Activated CD4-positive, CD25-positive, alpha-beta regulatory T cell treated with anti-CD3 and anti-CD28 coated beads, Interleukin-2, amount 50 U/mL, for 24 hours (primary cell): ENCODE measurements at regions not wholly inside any gene's neighbourhood (a gene's known extent, or its start where the extent isn't known, plus 50 kb on each side); places are given as distances from the start of the nearest gene placed in this dataset.
"Not testable (repeated sequence)": the region's sequence is repeated elsewhere in the genome, so short reads cannot be mapped to it uniquely, and the experiment has no call there.

Experiments
- ATAC-seq, 2 donors: fragments of 150-1000 bp; cut with Tn5 transposase; one replicate each; pipeline ENCODE4 v1.10.0; 2021; ENCODE audit warnings: mild to moderate bottlenecking in 1 of 2, moderate library complexity in 1 of 2

GRCh38 chrX:124238268-124238667 is 94.2 kb upstream of the TEX13D start:
- peak; percentile 57 to 59 for ATAC-seq

GRCh38 chrX:124239324-124239723 is 93.1 kb upstream of the TEX13D start:
- ATAC-seq = peak; percentile 35 to 43

DNA sequence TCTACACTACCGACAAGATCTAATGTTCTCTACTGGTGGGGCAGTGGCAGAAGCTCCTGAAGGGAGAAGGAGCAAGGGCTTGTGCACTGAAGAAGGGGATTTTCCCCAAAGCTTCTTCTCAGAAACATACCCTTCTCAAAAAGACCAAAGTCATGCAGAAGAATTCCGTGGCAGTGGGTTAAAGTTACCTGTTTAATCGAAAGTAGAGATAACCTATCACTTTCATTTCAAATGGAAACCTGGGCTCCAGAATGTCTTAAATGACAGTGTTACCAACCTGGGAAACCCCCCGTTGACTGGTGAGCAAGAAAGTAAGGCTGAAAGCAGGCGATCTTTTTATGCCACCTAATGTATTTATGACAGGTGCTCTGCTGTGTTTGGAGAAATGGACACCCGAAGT is 92.5 kb upstream of the TEX13D start:
- ATAC-seq = peak; percentile 74 to 76

- no peak for ATAC-seq
Measured at GRCh38 chrX:124240422-124240821, 92.0 kb upstream of the TEX13D start.

- no peak for ATAC-seq
Measured at GRCh38 chrX:124242131-124242530, 90.3 kb upstream of the TEX13D start.

- no peak for ATAC-seq
Measured at GRCh38 chrX:124249345-124249744, 83.1 kb upstream of the TEX13D start.

DNA sequence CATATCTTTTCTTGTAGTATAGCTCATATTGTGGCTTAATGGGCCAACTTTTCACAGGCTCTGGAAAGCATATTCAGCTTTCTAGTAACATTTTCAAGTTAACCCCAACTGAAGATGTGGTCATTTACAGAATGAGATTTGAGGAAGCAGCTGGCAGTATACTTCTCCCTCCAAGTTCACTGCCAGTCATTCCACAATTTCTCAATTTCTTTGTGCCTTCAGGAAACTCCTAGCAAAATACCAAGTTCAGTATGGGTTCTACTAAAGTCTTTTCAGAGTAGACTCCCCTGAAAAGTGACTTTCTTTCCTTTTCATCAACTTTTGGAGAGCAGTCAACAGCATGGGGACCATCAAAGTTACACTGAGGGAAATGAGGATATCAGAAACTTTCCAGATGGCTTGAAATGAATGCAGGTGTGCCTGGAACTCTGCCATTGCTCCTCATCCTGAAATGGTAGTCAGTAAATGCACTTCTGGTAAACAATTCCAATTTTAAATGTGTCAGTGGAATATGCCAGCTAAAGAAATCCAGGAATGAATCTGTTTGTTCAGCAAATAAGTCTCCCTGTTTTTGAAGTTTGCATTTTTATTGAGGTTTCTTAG is 81.5 kb upstream of the TEX13D start:
- no peak for ATAC-seq

DNA sequence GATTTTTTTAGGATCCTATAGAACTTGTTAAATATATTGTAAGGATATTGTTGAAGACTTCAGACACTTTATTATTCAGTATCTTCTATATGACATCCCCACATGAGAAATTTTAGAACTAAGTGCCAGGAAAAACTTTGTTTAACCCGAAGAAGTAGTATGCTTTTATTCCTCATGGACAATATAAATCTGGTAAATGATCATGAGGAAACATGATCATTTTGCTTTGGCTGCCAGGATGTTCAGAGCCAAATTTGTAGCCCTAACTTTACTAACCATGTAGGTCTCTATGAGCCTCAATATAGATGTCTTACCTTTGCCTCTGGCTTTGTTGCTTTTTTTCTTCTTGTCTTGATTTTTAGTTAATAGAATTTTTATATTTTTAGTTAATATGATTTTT is 77.8 kb upstream of the TEX13D start:
- ATAC-seq = no peak

- no peak for ATAC-seq
Measured at GRCh38 chrX:124256216-124256615, 76.2 kb upstream of the TEX13D start.

GRCh38 chrX:124256629-124257380 is 75.7 kb upstream of the TEX13D start:
- no peak for ATAC-seq

DNA sequence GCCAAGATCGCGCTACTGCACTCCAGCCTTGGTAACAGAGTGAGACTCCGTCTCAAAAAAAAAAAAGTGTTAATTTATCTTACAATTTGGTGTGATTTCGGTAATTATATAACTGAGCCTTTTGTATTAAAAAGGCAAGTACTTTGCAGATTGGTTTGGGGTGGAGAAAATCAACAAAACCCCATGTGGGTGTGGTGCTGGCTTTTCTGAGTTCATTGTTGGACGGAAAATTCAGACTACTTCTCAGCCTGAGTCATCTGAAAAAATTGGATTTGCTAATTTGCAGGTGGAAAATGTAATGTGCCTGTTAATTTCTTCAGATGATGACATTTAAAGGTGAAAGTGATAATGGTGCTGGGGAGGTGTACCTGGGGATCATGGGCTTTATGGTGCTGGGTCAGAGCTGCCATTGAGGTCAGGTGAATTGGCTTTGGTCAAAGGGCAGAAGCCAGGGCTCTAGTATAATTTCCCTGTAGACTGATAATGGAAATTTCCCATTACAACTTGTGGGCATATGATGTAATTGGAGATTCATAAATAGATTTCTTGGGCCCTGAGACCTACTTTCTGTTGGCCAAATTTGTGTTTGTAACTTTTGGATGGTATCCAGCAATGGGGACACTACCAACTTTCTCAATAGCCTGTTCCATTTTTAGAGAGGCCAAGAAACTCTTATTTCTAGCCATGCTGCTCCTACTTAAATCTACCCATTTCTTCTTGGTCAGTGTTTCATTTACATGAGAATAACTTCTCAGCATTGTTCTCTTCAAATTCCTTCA is 74.3 kb upstream of the TEX13D start:
- ATAC-seq = no peak

- no peak for ATAC-seq
Measured at GRCh38 chrX:124260845-124261244, 71.6 kb upstream of the TEX13D start.

DNA sequence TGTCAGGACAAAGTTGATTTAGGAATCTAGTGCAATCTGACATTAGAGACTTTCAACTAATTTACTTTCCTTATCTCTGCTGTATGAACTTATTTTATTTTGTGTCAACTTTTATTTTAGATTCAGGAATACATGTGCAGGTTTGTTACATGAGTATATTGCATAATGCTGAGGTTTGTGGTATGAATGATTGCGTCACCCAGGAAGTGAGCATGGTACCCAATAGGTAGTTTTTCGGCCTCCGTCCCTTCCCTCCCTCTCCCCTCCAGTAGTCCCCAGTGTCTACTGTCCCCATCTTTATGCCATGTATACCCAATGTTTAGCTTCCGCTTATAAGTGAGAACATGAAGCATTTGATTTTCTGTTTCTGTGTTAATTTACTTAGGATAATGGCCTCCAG is 68.7 kb upstream of the TEX13D start:
- ATAC-seq = no peak

- no peak for ATAC-seq
Measured at GRCh38 chrX:124268099-124268498, 64.4 kb upstream of the TEX13D start.

DNA sequence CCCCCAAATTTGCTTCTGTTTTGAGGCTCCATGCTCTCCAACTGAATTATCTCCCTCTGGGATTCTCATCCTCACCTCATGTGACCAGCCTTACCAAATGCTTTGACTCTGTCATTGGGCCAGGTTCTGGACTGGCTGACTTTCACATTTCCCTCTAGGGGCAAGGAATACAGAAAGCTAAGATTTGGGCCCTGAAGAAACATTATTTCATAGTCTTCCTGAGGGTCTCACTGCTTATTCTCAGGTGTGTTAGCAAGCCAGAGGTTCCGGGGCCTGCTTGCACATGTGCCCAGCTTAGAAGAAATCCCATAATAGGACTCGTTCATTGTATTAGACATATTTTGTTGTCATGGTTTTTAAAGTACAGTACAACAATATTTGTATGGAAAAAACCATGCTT is 62.6 kb upstream of the TEX13D start:
- ATAC-seq = no peak

GRCh38 chrX:124271599-124271998 is 60.9 kb upstream of the TEX13D start:
- not testable (repeated sequence) for ATAC-seq

- no peak for ATAC-seq
Measured at GRCh38 chrX:124272370-124272982, 60.0 kb upstream of the TEX13D start.

DNA sequence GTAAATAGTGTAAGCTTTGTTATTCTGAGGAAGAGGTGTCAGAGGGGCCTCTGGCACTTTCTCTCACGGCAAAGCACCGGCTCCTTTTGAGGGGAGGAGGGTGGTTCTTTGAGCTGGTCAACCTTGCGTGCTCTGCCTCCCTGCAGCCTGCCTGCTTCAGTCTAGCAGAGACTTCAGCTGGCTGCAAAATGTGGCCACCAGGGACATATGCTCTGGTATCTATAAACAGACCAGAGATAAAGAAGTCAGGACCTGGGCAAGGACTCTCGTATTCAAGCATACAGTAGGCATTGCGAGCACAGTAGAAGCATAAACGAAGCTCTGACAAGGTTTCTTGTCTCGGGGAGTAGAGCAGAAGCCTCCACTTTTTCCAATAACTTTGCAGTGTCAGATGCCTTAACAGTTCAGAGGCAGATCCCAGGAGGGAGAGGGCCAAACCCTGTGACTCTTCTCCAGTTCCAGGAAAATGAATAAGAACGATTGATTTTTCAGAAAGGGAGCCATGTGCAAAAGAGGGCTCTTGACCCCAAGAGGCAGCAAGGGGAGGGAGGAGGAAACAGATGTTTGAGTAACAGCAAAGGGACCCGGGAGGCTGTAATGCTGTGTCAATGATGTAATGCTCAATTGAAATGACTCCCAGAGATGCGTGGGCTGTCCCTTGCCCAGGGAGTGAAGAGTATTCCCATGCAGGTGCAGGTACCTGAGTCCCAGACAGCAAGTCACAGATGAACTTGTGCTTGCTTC is 57.9 kb upstream of the TEX13D start:
- ATAC-seq = no peak

DNA sequence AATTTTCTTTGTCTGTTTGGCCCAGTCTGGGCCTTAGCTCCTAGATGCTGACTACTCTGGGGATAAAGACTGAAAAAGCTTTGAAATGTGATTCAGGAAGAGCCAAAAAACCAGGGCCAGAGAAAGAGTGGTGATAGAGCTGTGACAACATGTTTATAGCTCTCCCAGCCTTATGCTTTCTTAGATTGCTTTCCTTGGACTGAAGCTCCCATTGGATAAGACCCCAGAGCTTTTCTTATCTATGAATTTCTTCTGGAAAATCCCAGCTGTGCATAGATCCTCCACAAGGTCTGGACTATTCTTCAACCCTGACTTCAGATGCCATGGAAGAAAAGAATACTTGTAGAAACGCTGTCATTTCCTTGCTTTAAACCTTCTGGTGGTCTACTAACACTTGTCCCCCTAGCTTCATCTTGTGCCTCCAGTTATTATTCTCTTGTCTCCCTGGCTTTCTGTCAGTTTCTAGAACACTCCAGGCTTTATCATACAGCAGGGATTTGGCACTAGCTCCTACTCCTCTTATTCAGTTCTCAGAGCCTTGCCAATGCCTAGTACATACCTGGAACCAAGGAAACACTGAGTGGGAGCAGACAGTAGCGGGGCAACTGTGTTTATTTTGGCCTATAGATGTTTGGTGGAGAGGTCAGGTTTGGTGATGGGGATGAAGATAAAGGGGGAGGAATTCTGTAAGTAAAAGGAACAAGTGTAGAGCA is 57.1 kb upstream of the TEX13D start:
- no peak for ATAC-seq

- no peak for ATAC-seq
Measured at GRCh38 chrX:124280294-124280902, 52.1 kb upstream of the TEX13D start.

DNA sequence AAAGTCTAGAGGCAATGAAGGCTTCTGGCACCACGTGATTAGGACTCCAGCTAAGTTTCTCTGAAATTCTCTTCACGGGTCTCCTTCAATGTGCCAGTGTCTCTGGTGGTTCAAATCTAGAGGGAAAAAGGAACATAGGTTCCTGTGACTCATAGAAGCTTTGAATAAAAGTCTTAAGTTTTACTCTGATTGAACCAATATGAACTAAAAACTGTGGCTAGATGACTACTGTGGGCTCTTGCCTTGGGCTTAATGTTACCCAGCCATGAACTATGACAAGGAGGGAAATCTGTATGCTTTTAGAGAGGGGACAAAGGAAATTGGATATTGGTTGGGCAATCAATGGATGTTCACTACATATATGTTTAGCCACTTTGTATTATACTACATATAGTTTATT is 49.9 kb upstream of the TEX13D start:
- ATAC-seq = no peak
